OCI-M1 (cell line): ENCODE measurements at regions not wholly inside any gene's neighbourhood (a gene's known extent, or its start where the extent isn't known, plus 50 kb on each side); places are given as distances from the start of the nearest gene placed in this dataset.

Experiments used
- DNase-seq: peaks from one replicate; lab custom pipeline; 2025; lab: John Stamatoyannopoulos, UW

DNA sequence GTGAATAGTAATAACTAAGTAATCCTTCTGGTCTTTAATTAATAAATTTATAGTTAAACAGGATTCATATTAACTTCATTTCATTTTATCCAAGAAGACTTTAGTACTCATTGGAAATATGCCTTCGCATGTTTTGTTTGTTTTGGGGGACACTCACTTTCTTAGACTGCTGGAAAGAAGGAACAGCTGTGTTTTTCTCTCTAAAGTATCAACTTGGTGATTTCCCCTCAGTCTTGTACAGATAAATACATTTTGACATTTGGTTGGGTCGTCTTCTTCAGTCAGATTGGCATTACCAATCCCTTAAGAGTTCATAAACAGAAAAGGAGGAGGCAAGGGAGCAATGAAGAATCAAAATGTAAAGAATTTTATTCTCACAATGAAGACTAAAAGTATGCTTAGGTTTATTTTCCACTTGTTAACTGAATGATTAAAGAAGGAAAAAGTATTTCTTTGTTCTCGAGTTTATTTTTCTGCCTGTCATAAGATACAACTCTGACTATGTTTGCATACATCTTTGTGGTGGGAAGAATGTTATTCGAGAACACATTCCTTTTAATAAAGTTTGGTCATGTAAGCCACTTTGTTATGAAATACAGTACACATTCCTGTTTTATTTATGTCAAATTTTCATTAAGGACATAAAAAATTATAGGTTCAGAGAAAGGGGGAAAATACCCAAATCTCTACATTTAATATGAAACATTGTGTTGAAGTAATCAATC lies 140.2 kb downstream of the GMNC start:
- no peak for DNase-seq

DNA sequence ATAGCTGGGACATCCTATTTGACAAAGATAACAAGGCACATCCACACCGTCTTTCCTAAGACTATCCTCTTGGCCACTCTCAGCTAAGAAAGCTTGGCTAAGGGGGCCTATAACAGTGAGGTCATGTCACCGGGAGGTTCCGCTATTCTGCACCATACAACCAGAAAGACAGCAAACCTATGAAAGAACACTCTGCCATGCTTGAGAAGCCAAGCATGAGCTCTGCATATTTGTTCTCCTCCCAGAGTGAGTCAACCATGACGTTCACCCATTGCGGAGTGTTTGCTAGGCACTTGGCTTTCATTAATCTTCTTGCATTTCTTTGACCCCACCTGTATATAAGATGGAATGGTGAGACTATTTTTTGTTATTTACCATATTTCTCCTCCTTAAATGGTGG lies 141.2 kb downstream of the GMNC start:
- no peak for DNase-seq

- peak; percentile 44 for DNase-seq
Observed at GRCh38 chr3:190718671-190719070, 143.8 kb downstream of the GMNC start.

GRCh38 chr3:190718097-190718496 lies 144.4 kb downstream of the GMNC start:
- peak; percentile 18 for DNase-seq

DNA sequence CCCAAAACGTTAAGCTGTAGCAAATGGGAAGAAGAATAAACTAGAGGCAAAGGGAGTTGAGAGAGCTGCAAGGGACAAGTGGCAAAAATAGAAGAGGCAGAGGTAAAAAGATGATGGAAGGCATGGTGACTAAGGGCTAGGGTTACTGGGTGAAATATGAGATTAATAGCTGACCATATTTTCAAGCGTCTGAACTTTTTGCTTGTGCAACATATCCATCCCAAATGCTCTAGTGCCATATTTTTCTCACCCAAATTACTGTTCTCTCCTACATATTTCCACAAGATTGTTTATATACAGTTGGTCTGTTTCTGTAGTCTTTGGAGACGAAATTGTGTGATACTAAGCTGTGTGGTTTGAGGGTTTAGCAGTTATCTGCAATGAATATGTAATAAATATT lies 145.5 kb downstream of the GMNC start:
- no peak for DNase-seq

GRCh38 chr3:190716211-190716610 lies 146.3 kb downstream of the GMNC start:
- no peak for DNase-seq

- DNase-seq: no peak
Observed at GRCh38 chr3:190710723-190711122, 151.8 kb downstream of the GMNC start.

DNA sequence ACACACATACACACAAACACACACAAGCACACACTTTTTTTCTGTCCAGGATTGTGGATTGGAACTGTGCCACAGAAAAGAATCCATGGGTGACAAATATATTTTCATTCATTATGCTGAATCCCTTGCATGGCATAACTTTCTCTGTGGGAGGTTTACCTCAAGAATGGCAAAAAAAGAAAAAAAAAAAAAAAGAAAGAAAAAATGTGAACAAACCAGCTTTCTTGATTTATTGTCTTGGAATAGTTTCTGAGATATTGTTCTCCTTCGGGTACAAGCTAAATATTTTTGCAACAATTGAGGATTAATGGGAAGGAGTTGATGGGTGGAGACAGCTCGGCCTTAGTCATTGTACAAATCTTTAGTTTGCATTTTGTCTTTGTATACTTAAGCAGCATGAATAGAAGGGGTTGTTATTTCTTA lies 153.1 kb downstream of the GMNC start:
- DNase-seq: no peak
